ENCODE measurements at regions not wholly inside any gene's neighbourhood (a gene's known extent, or its start where the extent isn't known, plus 50 kb on each side); places are given as distances from the start of the nearest gene placed in this dataset.

- DNase-seq = no peak
Measured at GRCh38 chr9:78745331-78745730, 448.4 kb downstream of the PSAT1 start.

DNA sequence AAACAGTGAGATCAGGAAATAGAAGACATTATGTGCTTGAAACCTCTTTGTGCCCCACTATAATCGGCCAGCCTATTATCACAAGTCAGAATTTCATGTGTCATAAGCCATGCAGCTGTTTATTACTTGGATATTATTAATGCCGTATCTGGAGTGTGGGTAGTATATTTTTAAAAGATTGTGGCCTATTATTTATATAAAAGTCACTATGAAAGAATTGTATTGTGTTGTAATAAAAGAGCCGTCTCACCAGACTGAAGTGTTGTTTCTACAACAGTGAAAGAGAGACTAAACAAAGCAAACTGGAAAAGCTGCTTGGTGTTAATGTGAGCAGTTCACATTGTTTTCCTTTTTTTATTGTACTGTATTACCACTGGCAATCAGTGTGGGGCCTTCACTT lies 449.1 kb downstream of the PSAT1 start:
- DNase-seq = no peak

GRCh38 chr9:78753039-78753438 lies 456.1 kb downstream of the PSAT1 start:
- no peak for DNase-seq

DNA sequence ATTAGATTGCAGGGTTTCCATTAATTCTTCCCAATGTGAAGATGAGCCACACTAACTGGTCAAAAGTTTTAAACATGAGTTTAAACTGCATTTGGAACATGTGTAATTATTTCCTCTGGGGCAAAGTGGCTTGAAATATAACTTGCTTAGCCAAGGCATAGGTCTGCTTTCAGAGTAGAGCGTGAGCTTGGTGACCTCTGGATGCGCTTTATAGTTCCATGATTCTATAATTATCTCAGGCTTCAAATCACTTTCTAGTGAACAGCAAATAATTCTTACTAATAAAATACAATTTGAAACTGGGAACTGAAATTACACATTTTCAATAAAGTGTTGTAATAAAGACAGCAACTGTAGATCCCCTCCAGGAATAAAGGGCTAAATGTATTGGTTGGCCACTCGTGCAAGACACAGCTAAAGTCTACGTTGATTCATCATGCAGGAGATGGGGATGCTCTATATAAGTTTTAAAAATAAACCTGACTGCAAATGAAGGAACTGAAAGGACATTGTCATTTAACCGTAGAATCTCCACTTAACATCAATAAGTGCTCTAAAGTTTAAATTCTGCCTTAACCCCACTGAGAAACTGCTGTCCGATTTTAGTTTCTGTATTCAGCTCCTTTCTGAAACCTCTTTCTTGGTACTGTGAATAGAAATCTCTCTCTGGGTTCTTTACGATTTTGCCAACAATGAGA lies 460.0 kb downstream of the PSAT1 start:
- no peak for DNase-seq

- no peak for DNase-seq
Measured at GRCh38 chr9:78763424-78763823, 466.5 kb downstream of the PSAT1 start.

DNA sequence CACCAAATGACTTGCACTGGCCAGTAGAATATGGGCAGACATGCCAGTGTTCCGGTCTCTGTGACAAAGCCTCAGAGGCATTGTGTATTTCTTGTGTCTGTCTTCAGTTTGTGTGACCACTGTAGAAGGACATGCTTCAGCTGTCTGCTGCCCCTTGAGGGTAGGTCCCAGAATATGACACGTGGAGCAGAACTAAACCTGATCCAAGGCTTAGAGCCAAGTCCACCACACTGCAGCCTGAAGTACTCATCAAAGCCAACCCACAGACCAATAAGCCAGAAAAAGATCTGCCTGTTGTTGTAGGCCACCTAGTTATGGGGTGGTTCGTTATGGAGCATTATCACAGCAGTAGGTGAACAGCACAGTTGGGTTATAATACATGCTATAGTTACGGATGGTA lies 468.9 kb downstream of the PSAT1 start:
- no peak for DNase-seq

GRCh38 chr9:78767490-78767889 lies 470.6 kb downstream of the PSAT1 start:
- DNase-seq = no peak

DNA sequence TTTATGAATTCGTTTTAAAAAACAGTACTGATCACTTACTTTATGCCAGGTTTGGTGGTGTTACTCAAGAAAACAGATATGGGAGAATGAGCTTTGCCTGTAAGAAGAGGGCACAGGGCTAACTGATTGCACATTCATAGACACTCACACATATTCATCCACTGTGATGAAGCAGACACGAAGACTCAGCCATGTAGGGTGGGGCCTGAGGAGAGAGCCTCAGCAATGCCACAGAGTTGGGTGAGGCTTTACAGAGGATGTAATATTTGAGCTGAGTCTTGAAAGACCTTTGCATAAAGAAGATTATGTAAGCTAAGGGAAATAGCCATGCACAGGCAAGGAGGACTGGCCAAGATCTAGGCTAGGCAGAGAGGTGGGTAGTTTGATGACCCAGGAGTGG lies 472.8 kb downstream of the PSAT1 start:
- DNase-seq = peak in 1 of 2 experiments; percentile 11

GRCh38 chr9:78775211-78775610 lies 478.3 kb downstream of the PSAT1 start:
- DNase-seq = peak in 1 of 2 experiments; percentile 27

DNA sequence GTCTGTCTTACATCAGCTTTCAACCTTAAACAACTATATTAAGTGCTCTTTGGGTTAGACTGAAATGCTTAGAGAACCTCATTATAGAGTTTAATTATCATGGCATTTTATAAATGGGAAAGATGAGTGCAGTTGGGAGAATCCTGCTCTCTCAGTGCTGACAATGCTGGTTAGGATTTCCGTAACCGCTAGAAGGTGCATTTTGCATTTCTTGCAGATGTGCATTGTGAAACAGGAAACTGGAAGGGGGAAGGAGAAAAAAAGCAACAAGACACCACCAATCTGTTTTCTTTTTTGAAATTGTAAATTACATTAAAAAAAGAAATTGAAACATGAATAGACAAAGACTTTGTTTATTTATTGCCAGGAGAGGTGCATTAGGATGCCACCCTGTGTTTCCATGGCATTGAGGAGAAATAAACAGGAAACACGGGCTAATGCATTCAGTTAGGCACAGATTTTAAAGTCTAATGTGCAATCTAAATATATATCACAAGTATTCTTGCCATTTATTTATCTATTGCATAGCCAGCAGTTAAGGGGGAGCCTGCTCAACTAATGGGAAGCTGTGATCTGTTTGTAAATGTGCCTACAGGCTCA lies 478.9 kb downstream of the PSAT1 start:
- DNase-seq = peak; percentile 21 to 68

DNA sequence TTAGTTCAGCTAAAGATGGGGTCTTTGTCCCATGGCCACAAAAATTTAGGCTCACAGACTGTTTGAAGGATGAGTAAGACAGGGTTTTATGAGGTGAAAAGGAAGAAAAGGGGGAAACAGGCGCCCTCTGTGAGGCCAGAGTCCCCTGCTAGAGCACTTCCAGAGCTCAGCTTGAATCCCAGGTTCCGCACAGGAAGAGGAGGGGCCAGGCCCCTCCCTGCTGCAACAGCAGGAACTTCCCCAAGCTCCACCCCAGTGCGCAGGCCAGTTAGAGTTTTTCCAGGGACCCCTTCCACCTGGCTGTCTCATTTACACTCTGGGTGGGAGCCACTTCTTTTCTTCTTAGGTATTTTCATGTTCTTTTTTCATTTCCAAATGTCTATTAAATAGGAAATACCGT lies 480.8 kb downstream of the PSAT1 start:
- no peak for DNase-seq

DNA sequence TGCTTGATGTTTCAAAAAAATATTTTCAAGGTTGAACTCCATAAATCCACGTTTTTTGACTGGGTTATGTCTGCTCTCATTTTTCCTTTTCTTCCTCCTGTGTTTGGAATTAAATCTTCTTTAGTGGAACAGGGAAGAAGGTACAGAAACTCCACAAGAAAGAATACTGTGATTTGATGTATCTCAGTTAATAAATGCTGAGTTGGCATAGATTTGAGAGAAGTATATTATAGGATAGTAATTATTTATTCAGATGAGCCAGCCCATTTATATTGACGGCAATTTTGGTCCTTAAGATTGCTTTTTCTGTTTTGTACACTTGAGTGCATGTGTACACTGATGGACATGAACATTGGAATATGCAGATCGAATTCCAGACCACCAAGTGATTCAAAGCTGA lies 481.4 kb downstream of the PSAT1 start:
- DNase-seq = no peak

DNA sequence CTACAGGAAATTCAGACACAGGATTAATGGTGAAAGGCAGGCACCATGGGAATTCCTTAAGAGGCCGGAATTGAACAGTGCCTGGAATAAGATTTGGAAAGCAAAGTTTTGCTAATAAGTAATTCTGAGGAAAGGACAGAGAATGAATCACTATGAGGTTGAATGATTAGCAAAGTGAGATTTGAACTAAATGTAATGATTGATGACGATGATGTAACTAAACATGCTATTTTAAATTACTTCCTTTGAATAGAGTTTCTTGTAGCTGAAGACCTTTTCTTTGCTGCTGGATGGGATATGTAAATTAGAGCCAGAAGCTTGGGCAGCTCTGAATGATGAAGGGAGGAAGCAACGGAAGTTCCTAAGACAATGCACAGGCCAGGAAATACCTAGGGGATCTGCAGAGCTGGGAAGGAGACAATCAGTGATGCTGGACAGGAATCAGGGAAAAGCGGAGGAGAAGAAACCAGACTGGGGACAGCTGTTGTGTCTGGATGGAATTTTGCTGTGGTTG lies 482.0 kb downstream of the PSAT1 start:
- no peak for DNase-seq

DNA sequence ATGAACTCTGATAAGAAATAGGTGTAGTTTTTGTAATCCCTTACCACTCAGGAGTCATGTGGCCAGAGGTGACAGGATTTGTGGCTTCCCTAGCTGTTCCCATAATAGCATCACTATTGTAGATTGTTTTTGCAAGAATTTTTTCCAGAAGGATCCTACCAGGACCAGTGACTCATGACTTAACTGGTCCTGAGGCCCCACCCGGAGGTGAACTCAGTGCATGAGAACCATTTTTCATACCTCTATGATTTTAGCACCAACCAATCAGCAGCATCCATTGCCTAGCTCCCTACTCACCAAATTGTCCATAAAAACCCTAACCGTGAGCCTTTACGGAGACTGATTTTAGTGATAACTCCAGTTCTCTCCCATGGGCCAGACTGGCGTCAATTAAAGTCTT lies 484.8 kb downstream of the PSAT1 start:
- DNase-seq = no peak

- DNase-seq = no peak
Measured at GRCh38 chr9:78782234-78782633, 485.3 kb downstream of the PSAT1 start.

DNA sequence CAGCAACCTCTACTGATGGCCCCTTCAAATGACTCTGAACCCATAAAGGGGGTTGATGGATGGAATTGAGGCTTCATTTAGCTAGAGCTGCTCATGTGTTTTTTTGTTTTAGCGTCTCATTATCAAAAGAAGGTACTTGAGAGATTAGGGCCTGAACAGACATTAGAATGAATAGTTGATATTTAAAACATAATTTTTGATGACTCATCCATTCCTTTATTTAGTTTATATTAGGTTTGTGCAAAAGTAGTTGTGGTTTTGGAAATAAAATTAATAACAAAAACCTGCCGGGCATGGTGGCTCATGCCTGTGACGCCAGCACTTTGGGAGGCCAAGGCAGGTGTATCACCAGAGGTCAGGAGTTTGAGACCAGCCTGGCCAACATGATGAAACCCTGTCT lies 485.9 kb downstream of the PSAT1 start:
- no peak for DNase-seq

GRCh38 chr9:78783743-78784142 lies 486.8 kb downstream of the PSAT1 start:
- no peak for DNase-seq

GRCh38 chr9:78786794-78787193 lies 489.9 kb downstream of the PSAT1 start:
- DNase-seq = no peak

DNA sequence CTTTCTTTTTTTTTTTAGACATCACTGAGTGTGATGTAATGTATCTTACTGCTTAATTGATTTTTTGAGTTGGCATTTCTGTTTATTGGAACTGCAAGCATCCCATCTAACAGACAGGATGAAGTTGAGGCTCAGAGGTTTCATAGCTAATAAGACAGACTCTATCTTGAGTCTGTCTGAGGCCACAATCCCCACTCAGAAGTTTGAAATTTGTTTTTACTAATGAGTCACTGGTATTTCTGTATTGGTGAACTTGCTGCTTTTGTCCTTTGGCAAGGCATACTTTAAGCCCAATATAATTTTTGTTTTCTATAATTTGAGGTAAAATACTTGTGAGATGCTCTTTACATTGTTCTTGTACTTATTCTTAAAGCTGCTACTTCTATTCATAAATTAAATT lies 491.2 kb downstream of the PSAT1 start:
- DNase-seq = no peak

DNA sequence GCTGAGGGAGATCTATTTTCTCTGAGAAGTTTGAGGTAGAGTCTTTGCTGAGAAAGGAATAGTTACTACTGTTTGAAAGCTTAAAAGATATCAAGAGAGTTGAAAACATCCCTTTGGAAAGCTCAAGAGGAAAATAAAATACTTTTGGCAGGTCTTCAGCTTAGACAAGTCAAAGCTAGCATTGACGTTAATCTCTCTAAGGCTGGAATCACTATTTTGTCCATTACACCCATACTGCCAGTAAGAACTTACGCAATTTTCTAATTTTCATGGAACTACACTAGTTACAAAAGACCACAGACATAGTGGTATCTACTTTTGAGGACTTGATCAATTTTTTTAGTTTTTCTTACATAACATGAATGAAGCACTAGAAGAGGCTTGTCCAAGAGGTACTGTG lies 494.9 kb downstream of the PSAT1 start:
- no peak for DNase-seq

DNA sequence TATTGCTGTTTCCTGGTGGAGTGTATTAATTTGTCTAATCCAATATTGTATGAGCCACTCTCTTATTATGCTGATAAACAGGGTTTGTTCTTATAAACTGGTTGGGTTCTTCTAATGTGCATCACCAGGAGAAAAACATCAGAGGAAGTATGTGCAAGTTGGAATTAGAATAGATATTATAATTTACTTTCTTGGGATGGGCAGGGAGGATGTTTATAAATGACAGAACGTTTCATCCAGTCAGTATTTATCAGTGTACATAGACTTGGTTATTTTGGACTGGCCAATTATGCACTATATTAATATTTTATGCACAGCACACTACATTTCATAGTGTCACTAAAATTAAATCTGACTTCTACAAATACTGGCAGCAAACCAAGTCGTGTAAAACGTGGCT lies 495.8 kb downstream of the PSAT1 start:
- DNase-seq = no peak

DNA sequence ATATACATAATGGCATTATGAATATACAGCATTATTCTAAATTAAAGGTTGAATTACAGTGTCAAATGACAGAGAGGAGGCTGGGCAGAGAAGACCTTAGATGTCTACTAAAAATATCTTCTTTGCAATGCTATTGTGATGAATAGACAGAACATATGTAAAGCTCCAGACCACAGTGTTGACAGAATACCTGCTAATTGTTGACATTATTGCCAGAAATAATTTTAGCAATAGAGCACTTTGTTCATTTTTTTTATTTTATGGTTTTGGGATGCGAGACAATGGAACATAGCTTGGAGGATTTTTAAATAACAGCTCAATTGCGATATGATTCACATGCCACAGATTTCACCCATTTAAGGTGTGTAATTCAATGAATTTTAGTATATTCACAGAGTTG lies 508.8 kb downstream of the PSAT1 start:
- no peak for DNase-seq

- DNase-seq = no peak
Measured at GRCh38 chr9:78806492-78807160, 509.7 kb downstream of the PSAT1 start.

DNA sequence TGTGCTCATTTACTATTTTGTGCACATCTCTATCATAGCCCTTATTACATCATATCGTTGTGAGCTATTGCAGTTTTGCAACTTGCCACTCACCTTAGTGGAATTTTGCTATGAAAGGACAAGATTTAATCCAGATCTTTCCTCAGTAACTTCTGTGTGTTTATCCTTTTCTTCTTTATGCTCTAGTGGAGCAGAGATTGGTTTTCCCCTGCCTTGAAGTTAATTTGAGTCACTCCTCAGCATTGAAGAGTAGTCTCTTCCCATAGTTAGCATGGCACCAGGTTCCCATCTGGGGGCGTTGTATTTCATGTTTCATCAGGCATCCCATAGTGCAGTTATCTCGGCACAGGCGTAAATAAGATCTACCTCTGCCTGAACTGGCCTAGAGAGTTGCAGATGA lies 510.4 kb downstream of the PSAT1 start:
- no peak for DNase-seq

All from NCI-H187 (cell line).